GM12892 (cell line): ENCODE measurements at regions not wholly inside any gene's neighbourhood (a gene's known extent, or its start where the extent isn't known, plus 50 kb on each side); places are given as distances from the start of the nearest gene placed in this dataset.

Experiments used
- POLR2A ChIP-seq: IDR thresholded peaks from 2 replicates; pipeline ENCODE4 v1.6.1; 2011; ENCODE audit warnings: low read depth, low read length, control low read depth
- TAF1 ChIP-seq: IDR thresholded peaks from 2 replicates; pipeline ENCODE4 v1.6.1; 2011; ENCODE audit warnings: low read depth, mild to moderate bottlenecking, control low read depth, low read length, borderline replicate concordance

GRCh38 chr7:8963722-8964121, 530.3 kb downstream of the NXPH1 start:
- TF ChIP-seq TAF1 = no peak
- TF ChIP-seq POLR2A = no peak
